ENCODE measurements at regions not wholly inside any gene's neighbourhood (a gene's known extent, or its start where the extent isn't known, plus 50 kb on each side); places are given as distances from the start of the nearest gene placed in this dataset.

DNA sequence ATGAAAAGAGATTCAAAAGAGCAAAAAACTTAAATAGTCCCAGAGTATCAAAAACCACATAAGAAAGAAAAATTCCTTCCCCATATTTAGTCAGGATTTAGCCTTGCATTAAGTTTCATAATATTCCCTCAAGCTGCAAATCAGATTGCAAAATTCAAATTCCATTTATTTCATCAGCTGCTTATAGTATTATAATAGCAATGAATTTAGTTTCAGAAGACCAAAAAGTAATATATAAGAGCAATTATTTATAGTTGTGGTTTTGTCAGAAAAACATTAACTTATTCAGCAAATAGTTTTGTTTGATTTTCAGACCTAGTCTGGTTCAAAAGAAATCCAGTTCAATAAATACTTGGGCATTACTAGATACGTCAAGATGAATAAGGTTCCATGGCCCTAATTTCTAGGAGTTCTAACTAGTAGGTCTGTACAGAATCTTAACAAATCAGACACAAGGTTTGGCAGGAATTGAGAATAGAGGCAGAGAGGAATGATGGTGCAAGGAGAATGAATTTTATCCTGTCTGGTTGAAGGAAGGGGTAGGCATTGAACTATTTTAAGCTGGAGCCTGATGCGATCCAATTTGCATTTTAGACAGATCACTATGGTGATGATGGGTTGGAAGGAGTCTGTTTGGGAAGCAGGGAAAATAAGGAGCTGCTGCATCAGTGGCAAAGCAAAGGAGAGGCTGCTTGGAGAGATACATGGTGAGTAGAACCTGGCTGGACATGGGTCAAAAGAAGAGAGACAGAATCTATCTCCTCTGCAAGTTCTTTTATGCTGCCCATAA is 163.9 kb upstream of the STXBP5 start:
- no peak for TF ChIP-seq CTCF (IDR thresholded peaks at IDR 0.05; ENCODE audit: low read depth, low read length)
- TF ChIP-seq POLR2A (IDR thresholded peaks at IDR 0.05; ENCODE audit: extremely low read depth, insufficient read length): no peak
